Fibroblast of lung (primary cell): ENCODE measurements at regions not wholly inside any gene's neighbourhood (a gene's known extent, or its start where the extent isn't known, plus 50 kb on each side); places are given as distances from the start of the nearest gene placed in this dataset.

Source experiments
- EZH2 ChIP-seq: IDR thresholded peaks from 2 replicates; pipeline ENCODE4 v1.5.1; 2012; ENCODE audit warnings: low read length, control low read depth, mild to moderate bottlenecking; ENCODE audit errors: missing control alignments
- TF ChIP-seq, protein P1 (sequence below), 2 donors: IDR thresholded peaks in 1 of 2; conservative IDR thresholded peaks in 1 of 2; 1 replicate in 1 of 2; 2 replicates in 1 of 2; pipeline ENCODE4 v1.5.1; 2011 to 2012; ENCODE audit warnings: low read length in 2 of 2, control low read depth in 1 of 2, inconsistent platforms in 1 of 2, low read depth in 1 of 2, mild to moderate bottlenecking in 1 of 2

DNA sequence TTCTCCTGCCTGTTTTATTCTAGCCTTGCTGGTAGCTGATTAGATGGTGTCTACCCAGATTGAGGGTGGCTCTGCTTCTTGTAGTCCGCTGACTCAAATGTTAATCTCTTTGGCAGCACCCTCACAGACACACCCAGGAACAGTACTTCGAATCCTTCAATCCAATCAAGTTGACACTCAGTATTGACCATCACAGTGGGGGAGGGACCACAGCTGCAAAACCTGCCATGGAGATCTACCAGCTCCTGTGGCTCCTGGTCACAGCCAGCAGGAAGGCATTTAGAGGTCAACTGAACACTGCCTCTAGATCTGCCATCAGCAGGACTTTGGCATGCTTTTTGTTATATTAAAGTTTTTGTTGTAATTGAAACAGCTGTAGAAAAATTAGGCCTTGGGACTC is 146.9 kb downstream of the RWDD3 start:
- TF ChIP-seq, protein P1, sequence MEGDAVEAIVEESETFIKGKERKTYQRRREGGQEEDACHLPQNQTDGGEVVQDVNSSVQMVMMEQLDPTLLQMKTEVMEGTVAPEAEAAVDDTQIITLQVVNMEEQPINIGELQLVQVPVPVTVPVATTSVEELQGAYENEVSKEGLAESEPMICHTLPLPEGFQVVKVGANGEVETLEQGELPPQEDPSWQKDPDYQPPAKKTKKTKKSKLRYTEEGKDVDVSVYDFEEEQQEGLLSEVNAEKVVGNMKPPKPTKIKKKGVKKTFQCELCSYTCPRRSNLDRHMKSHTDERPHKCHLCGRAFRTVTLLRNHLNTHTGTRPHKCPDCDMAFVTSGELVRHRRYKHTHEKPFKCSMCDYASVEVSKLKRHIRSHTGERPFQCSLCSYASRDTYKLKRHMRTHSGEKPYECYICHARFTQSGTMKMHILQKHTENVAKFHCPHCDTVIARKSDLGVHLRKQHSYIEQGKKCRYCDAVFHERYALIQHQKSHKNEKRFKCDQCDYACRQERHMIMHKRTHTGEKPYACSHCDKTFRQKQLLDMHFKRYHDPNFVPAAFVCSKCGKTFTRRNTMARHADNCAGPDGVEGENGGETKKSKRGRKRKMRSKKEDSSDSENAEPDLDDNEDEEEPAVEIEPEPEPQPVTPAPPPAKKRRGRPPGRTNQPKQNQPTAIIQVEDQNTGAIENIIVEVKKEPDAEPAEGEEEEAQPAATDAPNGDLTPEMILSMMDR (conservative IDR thresholded peaks at IDR 0.05 in 1 of 2, IDR thresholded peaks at IDR 0.05 in 1 of 2; ENCODE audit: low read depth in 1 of 2, low read length in 2 of 2) = no peak
- no peak for TF ChIP-seq EZH2
